Motor neuron (in vitro differentiated cells): ENCODE measurements at regions not wholly inside any gene's neighbourhood (a gene's known extent, or its start where the extent isn't known, plus 50 kb on each side); places are given as distances from the start of the nearest gene placed in this dataset.

Experiments
- ATAC-seq, 8 experiments: fragments of 200-7000 bp; cut with Tn5 transposase; replicated peaks in 6 of 8; 2 replicates each; pipeline ENCODE4 v1.8.0; 2021; ENCODE audit warnings: mild to moderate bottlenecking in 8 of 8, moderate library complexity in 8 of 8
- H3K27ac ChIP-seq, 2 donors: fragments of 250-450 bp; sonication (Bioruptor Pico); 2 replicates each; pipeline ENCODE4 v1.9.0; 2021; ENCODE audit warnings: antibody characterized with exemption in 2 of 2, mild to moderate bottlenecking in 2 of 2, moderate library complexity in 1 of 2
- H3K4me1 ChIP-seq, 2 donors: fragments of 250-450 bp; sonication (Bioruptor Pico); replicated peaks in 1 of 2; 2 replicates each; pipeline ENCODE4 v1.6.1; 2021; ENCODE audit warnings: antibody characterized with exemption in 2 of 2, mild to moderate bottlenecking in 2 of 2, moderate library complexity in 1 of 2
- H3K4me3 ChIP-seq, 5 donors: fragments of 250-450 bp; sonication (Bioruptor Pico); 2 replicates each; pipeline ENCODE4 v1.9.0; 2021; ENCODE audit warnings: antibody characterized with exemption in 5 of 5, mild to moderate bottlenecking in 5 of 5, moderate library complexity in 4 of 5
- WGBS, 10 experiments: fragments of 450-650 bp; shearing (Covaris generic); methylation state at CpG; one replicate each; pipeline ENCODE4 v1.0.0; 2022; 5-methylcytosine and 5-hydroxymethylcytosine counted together
- in situ Hi-C, 9 experiments: fragments of 400-800 bp; cut with MboI; loops; one replicate each; pipeline ENCODE4 v1.15.0; 2021; ENCODE audit warnings: low sequenced_read_pairs in 9 of 9, low pct_unique_long_range_greater_than_20kb in 2 of 9; ENCODE audit not compliant: unreplicated experiment in 9 of 9

DNA sequence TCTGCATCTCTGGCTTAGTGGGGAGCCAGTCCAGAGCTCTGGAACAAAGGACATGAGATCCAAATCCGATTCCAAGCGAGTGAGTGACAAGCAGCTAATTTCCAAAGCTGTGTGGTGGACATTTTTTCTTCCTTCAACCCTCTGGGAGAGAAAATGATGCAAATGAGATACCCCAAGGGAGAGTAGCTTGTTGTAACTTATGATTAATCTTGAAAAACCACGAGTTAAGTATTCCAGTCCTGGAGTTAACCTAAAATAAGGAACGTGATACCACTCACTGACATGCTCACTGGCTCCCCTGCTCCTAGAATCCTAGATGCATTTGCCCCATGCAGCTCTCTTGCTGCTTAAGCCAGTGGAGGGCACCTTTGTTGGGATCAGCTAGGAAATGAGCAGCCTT is 116.0 kb upstream of the HABP2 start:
- H3K4me1 ChIP-seq = no peaks in the 10 kb centered on the region
- H3K27ac ChIP-seq = no peak overlapping the region
- 38 to 75% (median 67%) methylated on average over 1 to 4 of the region's 4 CpGs; no CpG with 5 or more reads in 1 of the 10 experiments for WGBS, 10 experiments
- no peak overlapping the region for H3K4me3 ChIP-seq
- ATAC-seq = no peak
- in situ Hi-C loops = no loop called here

GRCh38 chr10:113438652-113439051 is 114.2 kb upstream of the HABP2 start:
- H3K4me1 ChIP-seq = peaks cover 0 to 7% of the 10 kb centered on the region in 2 donors

GRCh38 chr10:113441220-113441619 is 111.6 kb upstream of the HABP2 start:
- ATAC-seq = peak in 3 of 8 experiments; percentile 29 to 78 (median 46)
- peaks cover 0 to 8% of the 10 kb centered on the region in 2 donors for H3K4me1 ChIP-seq
- no peak overlapping the region for H3K4me3 ChIP-seq
- 44 to 90% (median 64%) methylated on average over 1 to 5 of the region's 6 CpGs; no CpG with 5 or more reads in 2 of the 10 experiments for WGBS, 10 experiments
- in situ Hi-C loops = no loop called here
- no peak overlapping the region for H3K27ac ChIP-seq

More at GRCh38 chr10:113438652-113439051, 114.2 kb upstream of the HABP2 start:
- Histone ChIP-seq H3K27ac (no peak overlapping the region), H3K4me3 (no peak overlapping the region)
- in situ Hi-C loops = no loop called here
- ATAC-seq = peak in 4 of 8 experiments; percentile 34 to 82 (median 70)
- WGBS, 10 experiments = 20 to 100% (median 76%) methylated on average over 1 to 2 of the region's 2 CpGs; no CpG with 5 or more reads in 3 of the 10 experiments

GRCh38 chr10:113441686-113442270 is 111.1 kb upstream of the HABP2 start:
- 82 to 100% (median 89%) methylated on average over 1 to 4 of the region's 4 CpGs; no CpG with 5 or more reads in 5 of the 10 experiments for WGBS, 10 experiments
- Histone ChIP-seq H3K4me3 (no peak overlapping the region), H3K27ac (no peak overlapping the region), H3K4me1 (peaks cover 0 to 8% of the 10 kb centered on the region in 2 donors)
- in situ Hi-C loops = no loop called here
- ATAC-seq = no peak

DNA sequence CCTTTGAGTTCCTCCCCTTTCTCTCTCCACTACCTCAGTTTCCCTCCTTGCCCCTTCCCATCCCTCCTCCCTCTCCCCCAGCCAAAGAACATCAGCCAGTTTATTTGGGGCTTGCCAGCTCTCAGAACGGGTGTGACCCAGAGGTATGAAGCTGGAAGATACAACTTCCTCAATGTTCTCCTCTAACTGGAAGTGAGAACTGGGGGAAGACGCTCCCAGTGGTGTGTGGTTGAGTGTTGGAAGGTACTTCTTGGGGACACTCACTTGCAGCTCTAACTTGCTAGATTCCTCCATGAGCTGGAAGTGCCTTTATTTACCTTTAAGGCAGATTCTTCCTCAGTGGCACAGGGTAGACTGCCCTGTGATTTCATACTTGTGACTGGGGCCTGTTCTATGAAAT is 110.5 kb upstream of the HABP2 start:
- no peak overlapping the region for H3K27ac ChIP-seq
- in situ Hi-C loops = no loop called here
- H3K4me3 ChIP-seq = no peak overlapping the region

GRCh38 chr10:113443141-113443925 is 109.5 kb upstream of the HABP2 start:
- peak in 5 of 8 experiments; percentile 35 to 85 (median 73) for ATAC-seq
- Histone ChIP-seq H3K4me3 (no peak overlapping the region), H3K4me1 (peaks cover 0 to 8% of the 10 kb centered on the region in 2 donors), H3K27ac (no peak overlapping the region)
- in situ Hi-C loops = no loop called here
- 56 to 100% (median 84%) methylated on average over 1 to 3 of the region's 3 CpGs; no CpG with 5 or more reads in 3 of the 10 experiments for WGBS, 10 experiments

More for the DNA sequence above, 110.5 kb upstream of the HABP2 start:
- no peak for ATAC-seq
- H3K4me1 ChIP-seq = peaks cover 0 to 8% of the 10 kb centered on the region in 2 donors
- WGBS, 10 experiments = 60 to 83% (median 80%) methylated on average over 1 of the region's 2 CpGs; no CpG with 5 or more reads in 5 of the 10 experiments

DNA sequence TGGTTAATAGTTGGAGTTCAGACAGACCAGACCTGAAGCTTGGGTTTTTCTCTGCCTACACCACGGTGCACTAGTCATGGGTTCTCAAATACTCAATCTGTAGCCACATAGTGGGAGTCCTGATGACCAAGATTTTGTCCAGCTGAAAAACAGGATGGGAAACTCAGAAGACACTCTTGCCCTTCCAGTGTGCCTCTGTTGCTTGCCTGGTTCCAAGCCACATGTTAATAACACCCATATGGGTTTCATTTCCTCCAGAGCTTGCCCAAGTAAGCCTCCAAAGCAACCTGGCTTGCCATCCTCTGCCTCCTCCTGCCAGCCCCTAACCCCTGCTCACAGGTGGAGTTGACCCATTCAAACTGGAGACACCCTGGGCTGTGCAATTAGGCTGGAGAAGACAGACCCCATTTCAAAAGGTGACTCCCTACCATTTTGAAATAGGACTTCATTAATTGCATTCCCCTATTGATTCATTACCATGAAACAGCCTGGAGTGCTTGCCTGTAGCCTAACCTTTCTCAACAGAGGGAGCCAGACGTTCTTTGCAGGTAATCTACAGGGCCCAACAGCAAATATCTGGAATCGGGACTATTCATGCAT is 108.0 kb upstream of the HABP2 start:
- Histone ChIP-seq H3K27ac (no peak overlapping the region), H3K4me1 (peaks cover 0 to 8% of the 10 kb centered on the region in 2 donors), H3K4me3 (no peak overlapping the region)
- ATAC-seq = no peak
- in situ Hi-C loops = no loop called here
- 57 to 100% (median 71%) methylated on average over 1 to 3 of the region's 3 CpGs; no CpG with 5 or more reads in 1 of the 10 experiments for WGBS, 10 experiments

- peak in 1 of 8 experiments; percentile 22 for ATAC-seq
- Histone ChIP-seq H3K4me1 (peaks cover 0 to 8% of the 10 kb centered on the region in 2 donors), H3K4me3 (no peak overlapping the region), H3K27ac (no peak overlapping the region)
- in situ Hi-C loops = no loop called here
- WGBS, 10 experiments = 29 to 100% (median 86%) methylated on average over 1 to 5 of the region's 5 CpGs; no CpG with 5 or more reads in 3 of the 10 experiments
Measured at GRCh38 chr10:113445736-113446135, 107.1 kb upstream of the HABP2 start.

DNA sequence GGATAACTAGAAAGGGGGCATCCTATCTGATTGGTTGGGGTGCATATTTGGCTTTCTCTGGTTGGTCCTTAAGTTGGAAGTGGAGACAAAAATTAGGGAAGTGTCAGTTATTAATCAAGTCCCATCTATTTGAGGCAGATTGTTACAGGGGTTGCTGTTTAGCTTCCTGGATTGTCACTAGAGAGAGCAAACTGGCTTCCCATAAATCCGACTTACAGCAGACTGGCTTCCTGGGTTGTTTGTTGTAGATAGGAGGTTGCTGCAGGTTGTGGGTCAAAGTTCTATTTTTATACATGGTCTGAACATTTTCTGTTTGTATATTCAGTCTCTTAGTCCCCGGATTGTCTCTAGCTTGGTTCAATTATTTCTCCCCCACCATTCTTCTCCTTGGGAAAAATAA is 106.1 kb upstream of the HABP2 start:
- Histone ChIP-seq H3K4me3 (no peak overlapping the region), H3K27ac (no peak overlapping the region), H3K4me1 (peaks cover 0 to 8% of the 10 kb centered on the region in 2 donors)
- 60 to 100% (median 88%) methylated on average over 1 to 2 of the region's 2 CpGs; no CpG with 5 or more reads in 1 of the 10 experiments for WGBS, 10 experiments
- in situ Hi-C loops = no loop called here
- ATAC-seq = no peak

- in situ Hi-C loops = no loop called here
- 40 to 100% (median 100%) methylated on average over 1 of the region's 1 CpG; no CpG with 5 or more reads in 7 of the 10 experiments for WGBS, 10 experiments
- Histone ChIP-seq H3K27ac (no peak overlapping the region), H3K4me1 (peaks cover 0 to 8% of the 10 kb centered on the region in 2 donors), H3K4me3 (no peak overlapping the region)
- no peak for ATAC-seq
Measured at GRCh38 chr10:113447278-113447677, 105.6 kb upstream of the HABP2 start.

- in situ Hi-C loops = no loop called here
- WGBS, 10 experiments = 0 to 100% (median 77%) methylated on average over 1 to 3 of the region's 5 CpGs; no CpG with 5 or more reads in 3 of the 10 experiments
Measured at GRCh38 chr10:113449006-113449695, 103.7 kb upstream of the HABP2 start.

GRCh38 chr10:113450046-113450804 is 102.6 kb upstream of the HABP2 start:
- ATAC-seq = peak in 3 of 8 experiments; percentile 38 to 59 (median 53)
- H3K4me1 ChIP-seq = no peaks in the 10 kb centered on the region
- 49 to 86% (median 74%) methylated on average over 5 to 9 of the region's 9 CpGs for WGBS, 10 experiments
- in situ Hi-C loops = no loop called here
- no peak overlapping the region for H3K4me3 ChIP-seq
- no peak overlapping the region for H3K27ac ChIP-seq

More at GRCh38 chr10:113449006-113449695, 103.7 kb upstream of the HABP2 start:
- Histone ChIP-seq H3K4me3 (no peak overlapping the region), H3K4me1 (no peaks in the 10 kb centered on the region), H3K27ac (no peak overlapping the region)
- ATAC-seq = no peak
